Lower leg skin (tissue), 4 donors: ENCODE measurements at regions not wholly inside any gene's neighbourhood (a gene's known extent, or its start where the extent isn't known, plus 50 kb on each side); places are given as distances from the start of the nearest gene placed in this dataset.

Experiments used
- DNase-seq, 2 donors: peaks; one replicate each; pipeline ENCODE4 v3.0.0-alpha.2; 2019; ENCODE audit warnings: low spot score in 2 of 2
- H3K4me3 ChIP-seq: fragments of 200-600 bp; sonication (generic); 2 replicates; pipeline ENCODE4 v1.5.1; 2017; ENCODE audit warnings: mild to moderate bottlenecking, low read depth; ENCODE audit not compliant: poor library complexity, severe bottlenecking
- POLR2A ChIP-seq, 2 donors: fragments of 450-650 bp; IDR thresholded peaks; one replicate each; pipeline ENCODE4 v1.6.1; 2016 to 2017; ENCODE audit warnings: antibody characterized with exemption in 2 of 2, mild to moderate bottlenecking in 1 of 2, moderate library complexity in 1 of 2
- WGBS, 2 donors: methylation state at CpG; one replicate each; pipeline ENCODE4 v1.1.5; 2018; 5-methylcytosine and 5-hydroxymethylcytosine counted together
- intact Hi-C: fragments of 100-400 bp; cut with DNase I; formaldehyde crosslinking; loops from one replicate; pipeline ENCODE4 v1.15.0; 2023; ENCODE audit warnings: low total_unique reads
- TF ChIP-seq, protein P1 (sequence below), 3 donors: fragments of 450-650 bp; IDR thresholded peaks; one replicate each; pipeline ENCODE4 v1.5.1; 2016; ENCODE audit warnings: antibody characterized with exemption in 3 of 3, mild to moderate bottlenecking in 3 of 3, moderate library complexity in 2 of 3

DNA sequence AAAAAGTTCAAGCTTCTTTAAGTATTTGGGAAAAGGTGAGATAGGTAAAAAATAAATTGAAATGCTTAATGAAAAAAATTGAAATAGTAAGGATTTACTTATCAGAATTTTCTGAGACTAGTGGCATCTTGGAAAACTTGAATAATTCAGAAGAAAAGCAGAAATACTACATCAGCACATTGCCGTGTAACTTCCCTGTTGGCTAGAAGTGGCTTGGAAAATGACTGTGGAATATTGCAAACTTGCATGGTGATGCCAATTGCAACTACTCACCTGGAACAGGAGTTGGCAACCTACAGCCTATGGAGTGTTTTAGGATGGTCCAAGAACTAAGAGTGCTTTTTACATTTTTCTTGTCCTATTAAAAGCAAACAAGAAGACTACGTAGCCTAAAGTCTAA is 603.5 kb upstream of the VRK2 start:
- 61 to 78% methylated on average over 2 of the region's 2 CpGs for WGBS, 2 donors
- DNase-seq = no peak
- no peak for TF ChIP-seq POLR2A (IDR thresholded peaks at IDR 0.05)
- TF ChIP-seq, protein P1, sequence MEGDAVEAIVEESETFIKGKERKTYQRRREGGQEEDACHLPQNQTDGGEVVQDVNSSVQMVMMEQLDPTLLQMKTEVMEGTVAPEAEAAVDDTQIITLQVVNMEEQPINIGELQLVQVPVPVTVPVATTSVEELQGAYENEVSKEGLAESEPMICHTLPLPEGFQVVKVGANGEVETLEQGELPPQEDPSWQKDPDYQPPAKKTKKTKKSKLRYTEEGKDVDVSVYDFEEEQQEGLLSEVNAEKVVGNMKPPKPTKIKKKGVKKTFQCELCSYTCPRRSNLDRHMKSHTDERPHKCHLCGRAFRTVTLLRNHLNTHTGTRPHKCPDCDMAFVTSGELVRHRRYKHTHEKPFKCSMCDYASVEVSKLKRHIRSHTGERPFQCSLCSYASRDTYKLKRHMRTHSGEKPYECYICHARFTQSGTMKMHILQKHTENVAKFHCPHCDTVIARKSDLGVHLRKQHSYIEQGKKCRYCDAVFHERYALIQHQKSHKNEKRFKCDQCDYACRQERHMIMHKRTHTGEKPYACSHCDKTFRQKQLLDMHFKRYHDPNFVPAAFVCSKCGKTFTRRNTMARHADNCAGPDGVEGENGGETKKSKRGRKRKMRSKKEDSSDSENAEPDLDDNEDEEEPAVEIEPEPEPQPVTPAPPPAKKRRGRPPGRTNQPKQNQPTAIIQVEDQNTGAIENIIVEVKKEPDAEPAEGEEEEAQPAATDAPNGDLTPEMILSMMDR (IDR thresholded peaks at IDR 0.05) = no peak
- intact Hi-C loops = no loop called here
- no peak overlapping the region for H3K4me3 ChIP-seq

DNA sequence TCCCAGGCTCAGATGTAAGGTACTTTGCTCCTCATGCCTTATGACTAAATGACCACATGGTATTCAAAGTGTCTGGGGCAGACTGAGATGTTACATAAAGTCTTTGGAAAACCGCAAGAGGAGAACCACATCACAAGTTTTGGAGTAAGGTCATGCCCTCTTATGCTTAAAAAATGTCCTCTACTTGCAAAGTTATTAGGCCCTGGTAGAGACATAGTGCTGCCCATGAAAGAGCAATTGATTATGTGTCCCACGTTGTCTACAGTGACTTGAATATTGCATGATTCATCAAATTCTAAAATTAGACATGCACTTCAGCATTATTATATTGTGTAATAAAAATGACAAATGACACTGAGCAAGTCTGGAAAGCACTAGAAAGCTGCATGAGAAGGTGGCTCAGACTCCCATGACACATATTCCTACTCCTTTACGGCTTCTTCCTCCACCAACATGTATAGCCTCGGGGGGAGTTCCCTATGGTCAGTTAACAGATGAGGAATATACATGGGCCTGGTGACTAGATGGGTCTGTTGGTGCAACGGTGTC is 602.6 kb upstream of the VRK2 start:
- no peak for DNase-seq
- no peak overlapping the region for H3K4me3 ChIP-seq
- WGBS, 2 donors = 61 to 68% methylated on average over 5 of the region's 5 CpGs
- intact Hi-C loops = no loop called here
- TF ChIP-seq, protein P1 (IDR thresholded peaks at IDR 0.05) = no peak
- no peak for TF ChIP-seq POLR2A (IDR thresholded peaks at IDR 0.05)

DNA sequence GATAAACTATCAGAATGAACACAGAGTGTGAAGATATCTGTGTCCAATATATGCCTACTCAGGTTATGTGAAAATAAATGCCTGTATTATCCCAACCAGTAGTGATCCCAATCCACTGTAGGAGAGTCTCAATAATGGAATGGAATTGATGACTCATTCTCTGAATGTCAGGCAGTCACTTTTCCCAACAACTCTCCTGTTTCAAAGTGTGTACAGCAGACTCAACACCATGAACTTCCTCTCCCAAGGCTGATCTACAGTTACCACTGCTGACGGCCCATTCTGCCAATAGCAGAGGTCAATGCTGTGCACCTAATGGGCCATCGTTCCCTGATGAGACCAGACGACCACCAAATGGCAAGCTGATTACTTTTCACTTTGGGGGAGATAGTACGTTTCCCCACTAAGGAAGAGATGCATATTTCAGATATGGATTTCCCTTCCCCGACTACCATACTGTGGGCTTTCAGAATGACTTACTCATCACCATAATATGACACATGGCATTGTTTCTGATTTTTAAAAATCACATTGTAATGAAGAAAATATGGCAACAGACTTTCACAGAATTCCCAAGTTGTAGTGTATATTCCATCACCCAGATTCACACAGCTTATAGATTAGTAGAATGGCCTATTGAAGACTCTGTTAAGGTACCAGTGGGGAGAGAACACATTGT is 601.7 kb upstream of the VRK2 start:
- DNase-seq = no peak
- WGBS, 2 donors = 81 to 83% methylated on average over 5 of the region's 5 CpGs
- TF ChIP-seq, protein P1 (IDR thresholded peaks at IDR 0.05) = no peak
- no peak for TF ChIP-seq POLR2A (IDR thresholded peaks at IDR 0.05)
- intact Hi-C loops = no loop called here
- H3K4me3 ChIP-seq = no peak overlapping the region

DNA sequence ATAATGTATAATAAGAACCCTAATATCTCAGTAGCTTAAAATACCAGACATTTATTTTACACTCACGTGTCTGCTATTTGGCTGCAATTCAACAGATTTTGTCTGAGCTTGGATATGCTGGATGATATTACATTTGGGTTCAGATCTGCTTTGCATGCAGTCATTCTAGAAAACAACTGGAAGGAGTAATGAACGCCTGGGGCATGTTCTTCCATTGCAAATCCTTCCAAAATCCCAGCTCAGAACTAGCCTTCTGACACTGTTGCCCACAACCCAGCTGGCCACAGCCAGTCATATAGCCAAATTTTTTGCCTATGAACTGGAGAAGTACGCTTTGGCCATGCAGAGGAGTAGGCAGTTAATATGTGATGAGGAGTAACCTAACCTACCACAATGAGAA is 597.8 kb upstream of the VRK2 start:
- WGBS, 2 donors = 39 to 43% methylated on average over 3 of the region's 3 CpGs
- TF ChIP-seq, protein P1 (IDR thresholded peaks at IDR 0.05) = no peak
- no peak for TF ChIP-seq POLR2A (IDR thresholded peaks at IDR 0.05)
- no peak overlapping the region for H3K4me3 ChIP-seq
- DNase-seq = no peak
- intact Hi-C loops = no loop called here

DNA sequence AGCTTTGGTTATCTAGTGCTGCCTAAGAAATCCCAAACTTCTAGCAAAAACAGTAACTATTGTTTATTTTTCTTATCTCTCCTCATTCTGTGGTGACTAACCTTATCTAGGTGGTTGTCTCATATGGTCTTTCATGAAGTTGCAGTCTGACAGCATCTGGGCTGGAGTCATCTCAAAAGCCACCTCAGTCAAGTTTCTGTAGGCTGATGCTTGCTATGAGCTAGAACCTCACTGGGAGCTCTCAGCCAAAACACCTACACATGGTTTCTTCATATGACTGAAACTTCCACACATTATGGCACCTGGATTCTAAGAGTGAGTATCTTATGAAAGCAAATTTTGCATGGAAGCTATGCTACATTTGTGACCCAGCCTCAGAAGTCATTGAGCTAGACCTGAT is 596.4 kb upstream of the VRK2 start:
- no peak for TF ChIP-seq POLR2A (IDR thresholded peaks at IDR 0.05)
- TF ChIP-seq, protein P1 (IDR thresholded peaks at IDR 0.05) = no peak
- no peak for DNase-seq
- H3K4me3 ChIP-seq = no peak overlapping the region
- intact Hi-C loops = no loop called here

DNA sequence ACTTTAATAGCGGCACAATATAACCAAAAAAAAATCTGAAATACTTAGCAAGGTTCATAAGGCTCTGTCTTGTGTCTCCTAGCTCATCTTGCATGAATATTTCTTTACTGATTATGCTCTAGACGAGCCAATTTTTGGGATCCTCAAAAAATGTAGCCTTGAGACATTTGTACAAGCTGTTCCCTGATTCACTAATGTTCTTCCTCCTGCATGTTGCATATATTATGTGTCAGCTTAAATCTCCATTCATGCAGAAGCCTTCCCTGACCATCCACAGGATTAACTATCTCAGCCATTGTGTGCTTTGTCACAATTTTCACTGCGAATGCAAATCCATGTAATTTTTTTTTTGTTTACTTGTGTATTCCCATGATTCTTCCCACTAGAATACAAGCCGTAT is 594.0 kb upstream of the VRK2 start:
- TF ChIP-seq, protein P1 (IDR thresholded peaks at IDR 0.05) = no peak
- no peak for TF ChIP-seq POLR2A (IDR thresholded peaks at IDR 0.05)
- intact Hi-C loops = no loop called here
- no peak for DNase-seq
- WGBS, 2 donors = 65 to 66% methylated on average over 4 of the region's 4 CpGs
- H3K4me3 ChIP-seq = no peak overlapping the region
